ENCODE measurements at regions not wholly inside any gene's neighbourhood (a gene's known extent, or its start where the extent isn't known, plus 50 kb on each side); places are given as distances from the start of the nearest gene placed in this dataset.

DNA sequence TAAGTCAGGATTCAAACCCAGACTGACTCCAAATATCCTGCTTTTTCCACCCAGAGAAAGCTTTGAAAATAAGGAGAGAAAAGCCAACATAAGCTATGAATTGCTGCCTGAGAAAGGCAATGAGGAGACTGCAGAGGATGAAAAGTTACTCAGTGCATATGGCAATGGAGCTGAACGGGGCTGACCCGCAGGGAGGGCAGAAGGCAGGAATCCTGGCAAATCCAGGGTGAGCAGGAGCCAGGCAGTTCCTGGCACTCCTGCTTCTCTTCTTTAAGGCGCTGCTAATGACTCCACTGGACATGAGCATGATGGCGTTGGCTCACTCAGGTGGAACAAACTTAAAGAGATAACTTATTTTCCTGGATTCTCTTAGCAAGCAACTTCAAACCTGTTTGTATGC, 95.2 kb upstream of the TMCC3 start:
- DNase-seq = no peak

DNA sequence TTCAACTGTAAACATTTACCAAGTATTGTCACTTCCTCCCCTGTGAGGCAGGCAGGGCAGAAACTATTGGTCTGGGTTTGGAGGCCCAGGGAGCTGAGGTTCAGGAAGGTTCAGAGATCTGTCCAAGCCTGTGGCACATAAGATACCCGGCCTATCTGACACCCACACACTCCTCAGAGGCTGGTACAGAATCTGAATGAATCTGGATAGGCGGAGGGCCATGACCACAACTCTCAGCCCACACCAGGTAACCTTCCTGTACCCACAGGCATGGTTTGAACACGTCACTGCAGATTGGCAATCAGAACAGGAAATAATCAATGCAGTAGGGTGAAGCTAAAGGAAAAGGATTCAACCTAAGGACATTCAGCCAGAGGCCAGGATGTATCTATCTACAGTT, 92.8 kb upstream of the TMCC3 start:
- no peak for DNase-seq

DNA sequence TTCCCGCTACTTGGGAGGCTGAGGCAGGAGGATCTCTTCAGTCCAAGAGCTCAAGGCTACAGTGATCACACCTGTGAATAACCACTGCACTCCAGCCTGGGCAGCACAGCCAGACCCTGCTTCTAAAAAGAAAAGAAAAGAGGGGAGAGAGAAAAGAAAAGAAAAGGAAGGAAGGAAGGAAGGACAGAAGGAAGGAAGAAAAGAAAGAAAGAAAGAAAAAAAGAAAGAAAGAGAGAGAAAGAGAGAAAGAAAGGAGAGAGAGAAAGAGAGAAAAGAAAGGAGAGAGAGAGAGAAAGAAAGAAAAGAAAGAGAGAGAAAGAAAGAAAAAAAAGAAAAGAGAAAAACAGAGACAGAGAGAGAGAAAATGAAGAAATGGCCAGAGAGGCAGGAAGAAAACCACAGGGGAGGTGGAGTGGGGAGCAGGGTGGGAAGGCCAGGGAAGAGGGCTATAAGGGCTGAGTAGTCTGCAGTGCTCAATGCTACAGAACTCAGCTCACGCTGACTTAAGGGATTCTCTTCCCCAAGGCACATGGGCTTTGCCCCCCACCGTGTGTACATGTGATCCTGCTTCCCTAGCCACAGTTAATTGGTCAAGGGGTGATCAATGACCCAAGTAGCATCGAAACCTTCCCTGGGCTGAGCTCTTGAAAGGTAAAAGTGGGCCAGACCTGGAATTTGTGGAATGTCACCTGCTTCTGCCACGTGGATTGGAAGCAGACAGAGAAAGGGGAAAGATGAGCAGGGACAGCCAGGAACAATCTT, 90.4 kb upstream of the TMCC3 start:
- no peak for DNase-seq

DNA sequence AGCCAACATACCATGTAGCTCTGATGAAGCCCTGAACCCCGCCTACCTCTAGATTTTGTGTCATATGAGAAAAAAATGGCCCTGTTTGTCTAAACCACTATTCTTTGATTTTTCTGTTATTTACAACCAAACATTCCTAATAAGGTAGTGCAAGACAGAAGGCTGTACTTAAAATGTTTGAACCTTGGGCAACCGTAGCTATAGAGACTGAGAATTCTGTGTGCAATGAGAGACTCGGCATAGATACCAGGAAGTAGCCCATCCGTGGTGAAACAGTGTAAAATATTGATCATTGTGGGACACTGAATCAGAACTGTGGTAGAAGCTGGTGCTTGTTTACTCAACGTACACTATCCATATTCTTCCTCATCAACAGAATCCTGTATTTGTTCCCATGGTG, 86.5 kb upstream of the TMCC3 start:
- no peak for DNase-seq

DNA sequence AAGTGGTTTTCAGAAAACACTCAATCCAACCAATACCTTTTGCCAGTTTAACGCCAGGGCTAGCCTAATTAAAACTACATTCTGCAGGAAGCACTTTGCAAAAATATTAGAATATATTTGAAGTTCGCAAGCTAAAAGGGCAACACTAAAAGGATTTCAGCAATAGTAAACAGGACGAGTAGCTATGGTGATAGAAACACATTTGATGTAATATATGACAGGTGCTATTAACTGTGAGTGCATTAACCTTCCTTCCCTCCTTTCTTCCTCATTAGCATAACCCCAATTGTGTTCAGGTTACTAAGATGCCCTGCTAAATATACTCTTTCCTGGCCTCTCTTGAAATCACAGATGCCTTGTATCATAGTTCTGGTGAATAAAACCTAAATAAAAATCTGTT, 85.6 kb upstream of the TMCC3 start:
- no peak for DNase-seq

DNA sequence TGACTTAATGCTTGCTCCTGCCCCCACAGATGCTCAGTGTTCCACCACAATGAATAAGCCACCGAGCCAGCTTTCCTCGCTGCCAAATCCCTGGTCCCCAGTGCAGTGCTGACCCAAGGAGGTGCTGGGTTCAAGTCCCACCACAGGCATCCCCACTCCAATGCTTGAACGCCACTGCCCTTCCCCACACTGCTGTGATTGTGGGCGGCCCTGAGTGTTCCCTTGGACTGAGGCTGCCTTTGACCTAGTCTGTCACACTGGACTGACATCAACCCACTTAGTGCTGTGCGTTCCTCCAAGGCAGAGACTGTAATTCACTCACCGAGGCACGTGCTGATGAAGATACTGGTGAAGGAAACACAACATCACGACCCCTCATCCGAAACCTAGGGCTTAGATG, 83.4 kb upstream of the TMCC3 start:
- no peak for DNase-seq

DNA sequence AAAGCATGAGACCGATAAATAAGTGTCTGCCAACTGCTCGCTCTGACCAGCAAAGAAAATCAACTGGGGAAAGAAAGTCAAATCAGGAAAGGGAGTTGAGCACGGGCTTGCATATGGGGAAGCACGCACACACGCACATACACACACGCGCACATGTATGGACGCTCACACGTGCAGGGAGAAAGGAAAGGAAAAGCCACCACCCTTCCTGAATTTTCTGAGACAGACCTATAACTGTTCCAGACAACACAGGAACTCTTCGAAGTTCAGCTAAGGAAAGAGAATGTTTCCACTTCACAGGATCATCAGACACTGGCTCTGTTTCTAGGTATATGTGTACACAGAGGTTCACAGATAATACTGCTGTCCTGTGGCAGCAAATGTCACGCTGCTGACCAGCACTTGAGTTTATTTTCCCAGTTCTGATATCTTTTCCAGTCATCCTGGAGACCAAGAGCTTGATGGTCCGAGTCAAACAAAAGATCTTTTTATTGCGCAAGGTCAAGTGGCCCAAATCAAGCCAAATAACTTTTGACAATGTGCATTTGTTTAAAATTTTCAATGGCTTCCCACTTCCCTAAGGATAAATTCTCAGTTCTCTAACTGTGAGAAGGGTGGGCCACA, 82.1 kb upstream of the TMCC3 start:
- no peak for DNase-seq

DNA sequence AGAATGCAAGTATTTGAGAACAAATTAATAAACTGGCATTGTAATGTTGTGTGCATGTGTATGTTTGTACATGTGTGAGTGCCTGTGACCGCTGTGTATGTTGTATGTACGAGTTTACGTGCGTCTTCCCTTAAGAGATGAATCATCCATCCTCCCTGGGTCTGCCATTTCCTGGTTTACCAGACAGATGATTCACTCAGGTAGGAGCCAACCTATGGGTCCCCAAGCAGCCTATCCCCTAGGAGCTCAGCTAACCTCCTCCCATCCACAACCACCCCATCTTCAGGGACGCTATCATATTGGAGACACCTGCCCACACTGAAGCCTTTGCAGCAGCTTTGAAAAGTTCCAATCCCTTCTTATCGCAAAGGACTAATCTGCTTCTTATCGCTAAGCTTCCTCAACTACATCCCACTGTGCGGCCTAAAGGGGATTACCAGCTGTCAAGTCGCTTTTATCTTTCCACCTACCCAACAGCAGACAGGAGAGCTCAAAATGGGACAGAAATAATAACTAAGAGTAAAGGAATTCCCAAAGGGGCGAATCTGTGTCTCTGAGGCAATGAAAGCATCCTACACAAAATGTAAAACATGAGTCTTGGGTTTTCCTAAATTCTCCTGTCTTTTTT, 81.5 kb upstream of the TMCC3 start:
- no peak for DNase-seq

DNA sequence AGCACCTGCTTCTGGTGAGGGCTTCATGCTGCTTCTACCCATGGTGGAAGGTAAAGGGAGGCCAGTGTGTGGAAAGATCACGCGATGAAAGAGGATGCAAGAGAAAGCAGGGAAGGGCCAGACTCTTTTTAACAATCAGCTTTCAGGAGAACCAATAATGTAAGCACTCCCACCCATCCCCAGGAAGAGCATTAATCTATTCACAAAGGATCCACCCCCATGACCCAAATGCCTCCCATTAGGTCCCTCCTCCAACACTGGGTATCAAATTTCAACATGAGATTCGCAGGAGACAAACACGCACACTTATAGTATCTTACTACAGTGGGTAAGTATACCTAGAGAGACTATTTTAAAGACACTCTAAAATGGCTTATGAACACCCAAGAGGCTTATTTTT, 80.5 kb upstream of the TMCC3 start:
- no peak for DNase-seq

DNA sequence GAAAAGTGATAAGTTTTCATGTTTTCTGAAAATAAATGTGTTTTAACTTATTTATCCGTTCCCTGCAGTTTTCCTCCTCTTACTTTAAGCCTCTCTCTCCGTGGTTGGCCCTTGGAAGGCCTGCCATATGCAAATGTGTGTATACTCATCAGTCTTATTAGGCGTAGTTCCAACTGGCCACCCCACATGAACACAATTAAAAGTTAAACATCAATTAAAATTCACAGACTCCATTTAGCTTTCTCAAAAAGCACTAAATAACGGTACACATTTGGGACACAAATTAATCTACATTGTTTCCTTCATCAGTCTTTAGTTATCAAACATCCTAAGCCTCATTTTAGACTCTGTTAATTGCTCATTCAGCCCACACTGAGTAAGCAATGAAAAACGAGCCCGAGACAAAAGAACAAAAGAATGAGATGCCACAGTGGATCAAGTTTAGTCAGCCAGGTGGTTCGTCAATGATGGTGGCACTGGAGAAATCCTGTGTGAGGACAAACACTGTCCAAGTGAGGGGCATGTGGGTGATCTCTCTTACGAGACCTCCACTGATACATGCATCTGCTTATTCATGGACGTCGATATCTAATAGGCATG, 76.0 kb upstream of the TMCC3 start:
- no peak for DNase-seq

DNA sequence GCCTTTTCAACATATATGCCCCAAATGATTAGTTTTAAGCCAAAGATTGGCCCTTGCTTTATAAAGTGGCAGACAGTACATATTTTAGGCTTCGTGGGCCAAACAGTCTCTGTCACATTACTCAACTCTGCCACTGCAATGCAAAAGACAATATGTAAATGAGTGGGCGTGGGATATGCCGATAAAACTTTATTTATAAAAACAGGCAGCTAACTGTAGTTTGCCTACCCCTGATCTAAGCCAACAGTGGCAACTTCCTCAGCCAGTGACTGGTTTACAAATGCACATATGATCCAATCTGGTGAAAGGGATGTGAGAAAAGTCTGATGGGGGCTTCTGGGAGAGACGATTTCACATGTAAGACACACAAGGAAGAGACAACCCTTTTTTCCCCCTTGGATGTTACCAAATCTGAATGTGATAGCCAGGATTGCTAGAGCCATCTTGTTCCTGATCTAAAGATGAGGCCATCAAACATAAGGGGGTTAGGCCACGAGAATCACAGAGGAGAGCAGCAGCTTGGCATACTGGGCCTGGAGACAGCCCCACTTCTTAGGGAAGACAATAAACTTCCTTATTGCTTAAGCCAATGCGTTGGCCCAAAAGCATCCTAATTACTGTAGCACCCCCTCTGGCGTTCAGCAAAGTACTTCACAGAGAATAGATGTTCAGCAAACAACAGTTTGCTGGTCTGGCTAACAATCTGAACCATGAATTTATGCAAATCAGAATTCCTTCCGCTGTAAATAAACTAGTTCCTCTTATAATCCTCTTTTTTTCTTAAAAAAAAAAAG, 75.2 kb upstream of the TMCC3 start:
- no peak for DNase-seq

DNA sequence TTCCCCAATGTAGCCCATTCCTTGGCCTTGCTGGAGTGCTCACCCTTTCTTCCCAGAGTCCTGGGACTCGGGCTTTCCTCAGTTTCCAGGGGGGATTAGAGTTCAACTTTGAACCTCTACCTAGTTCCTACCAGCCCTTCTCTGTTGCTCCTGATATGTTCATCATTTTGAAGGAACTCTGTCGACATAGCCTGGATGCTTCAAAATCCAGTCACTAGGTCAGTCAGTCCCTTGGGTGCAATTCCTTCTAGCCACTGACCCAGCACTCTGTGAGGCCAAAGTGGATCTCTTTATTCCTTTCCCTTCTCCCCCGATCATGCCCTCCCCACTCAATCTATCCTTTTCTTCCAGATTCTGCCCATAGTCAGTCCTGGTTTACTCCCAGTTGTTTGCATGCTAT, 72.3 kb upstream of the TMCC3 start:
- no peak for DNase-seq

DNA sequence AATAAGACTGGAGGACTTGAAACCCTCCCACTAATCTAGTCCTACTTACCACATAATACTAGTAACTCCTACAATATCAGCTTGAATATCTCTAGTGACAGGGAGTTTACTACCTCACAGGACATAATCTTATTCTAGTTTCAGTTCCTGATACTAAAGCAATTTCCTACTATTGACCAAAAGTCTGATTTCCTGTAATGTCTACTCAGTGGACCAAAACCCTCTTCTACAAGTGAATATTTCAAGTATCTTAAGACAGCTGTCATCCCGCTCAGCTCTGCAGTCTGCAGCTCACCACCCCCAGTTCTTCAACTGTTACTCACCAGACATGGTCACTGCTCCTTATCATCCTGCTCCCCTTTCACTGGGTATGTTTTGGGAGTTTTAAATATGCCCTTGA, 70.8 kb upstream of the TMCC3 start:
- DNase-seq = no peak

DNA sequence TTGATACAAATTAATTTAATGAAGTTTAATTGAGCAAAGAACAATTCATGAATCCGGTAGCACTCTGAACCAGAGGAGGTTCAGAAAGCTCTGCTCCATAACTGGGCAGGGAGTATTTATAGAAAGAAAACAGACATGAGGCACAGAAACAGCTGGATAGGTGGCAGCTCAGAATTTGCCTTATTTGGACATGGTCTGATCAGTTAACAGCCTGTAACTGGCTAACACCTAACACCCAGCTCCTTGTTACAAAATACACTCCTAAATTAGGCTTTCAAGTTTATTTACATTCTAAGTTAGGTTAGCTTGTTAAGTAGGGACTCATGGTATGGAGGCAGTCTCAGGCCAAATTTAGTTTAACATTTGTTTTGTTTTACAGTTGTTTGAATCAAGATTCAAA, 67.8 kb upstream of the TMCC3 start:
- DNase-seq = no peak

DNA sequence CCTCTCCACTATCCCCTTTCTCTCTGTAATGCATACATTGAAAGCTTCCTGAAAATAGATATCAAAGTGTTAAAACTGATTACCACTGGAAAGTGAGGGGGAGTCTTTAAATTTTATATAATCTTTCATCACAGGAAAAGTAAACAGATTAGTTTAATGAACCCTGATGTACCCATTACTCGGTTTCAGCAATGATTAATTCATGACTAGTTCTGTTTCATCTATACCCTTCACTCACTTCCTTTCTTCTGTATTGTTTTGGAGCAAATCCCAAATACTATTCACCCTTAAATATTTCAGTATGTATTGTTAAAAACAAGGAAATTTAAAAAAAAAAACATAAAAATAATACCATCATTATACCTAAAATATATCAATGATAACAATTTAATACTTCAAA, 67.3 kb upstream of the TMCC3 start:
- DNase-seq = no peak

DNA sequence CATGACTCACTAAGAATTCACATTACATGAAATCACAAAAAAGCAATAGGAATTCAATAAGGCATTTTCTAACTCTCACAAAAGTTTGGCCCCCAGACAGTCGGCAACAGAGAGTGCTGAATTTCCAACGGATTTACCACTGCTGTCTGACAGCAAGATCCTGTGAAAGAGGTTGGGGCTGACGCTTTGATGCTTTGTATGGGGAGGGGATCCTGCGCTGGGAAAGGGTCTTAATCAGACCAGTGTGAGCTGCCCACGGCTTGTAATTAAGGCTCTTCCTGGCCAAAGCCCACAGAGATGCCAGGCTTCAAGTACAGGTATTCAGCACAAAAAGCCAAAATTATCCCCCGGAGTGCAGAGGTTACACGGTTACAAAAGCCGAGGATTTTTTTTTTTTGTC, 66.8 kb upstream of the TMCC3 start:
- DNase-seq = no peak

DNA sequence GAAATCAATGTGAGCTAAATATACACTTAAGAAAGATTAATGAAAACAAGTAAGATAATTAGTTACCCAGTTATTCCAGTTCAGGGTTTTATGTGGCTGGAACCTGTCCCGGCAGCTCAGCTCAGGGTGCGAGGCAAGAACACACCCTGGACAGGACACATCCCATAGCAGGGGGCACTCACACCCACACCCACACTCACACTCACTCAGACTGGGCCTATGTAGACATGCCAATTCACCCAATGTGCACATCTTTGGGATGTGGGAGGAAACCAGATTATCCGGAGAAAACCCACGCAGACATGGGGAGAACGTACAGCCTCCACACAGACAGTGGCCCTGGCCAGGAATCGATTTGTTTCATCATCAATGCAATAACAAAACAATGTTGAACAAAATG, 66.0 kb upstream of the TMCC3 start:
- no peak for DNase-seq

DNA sequence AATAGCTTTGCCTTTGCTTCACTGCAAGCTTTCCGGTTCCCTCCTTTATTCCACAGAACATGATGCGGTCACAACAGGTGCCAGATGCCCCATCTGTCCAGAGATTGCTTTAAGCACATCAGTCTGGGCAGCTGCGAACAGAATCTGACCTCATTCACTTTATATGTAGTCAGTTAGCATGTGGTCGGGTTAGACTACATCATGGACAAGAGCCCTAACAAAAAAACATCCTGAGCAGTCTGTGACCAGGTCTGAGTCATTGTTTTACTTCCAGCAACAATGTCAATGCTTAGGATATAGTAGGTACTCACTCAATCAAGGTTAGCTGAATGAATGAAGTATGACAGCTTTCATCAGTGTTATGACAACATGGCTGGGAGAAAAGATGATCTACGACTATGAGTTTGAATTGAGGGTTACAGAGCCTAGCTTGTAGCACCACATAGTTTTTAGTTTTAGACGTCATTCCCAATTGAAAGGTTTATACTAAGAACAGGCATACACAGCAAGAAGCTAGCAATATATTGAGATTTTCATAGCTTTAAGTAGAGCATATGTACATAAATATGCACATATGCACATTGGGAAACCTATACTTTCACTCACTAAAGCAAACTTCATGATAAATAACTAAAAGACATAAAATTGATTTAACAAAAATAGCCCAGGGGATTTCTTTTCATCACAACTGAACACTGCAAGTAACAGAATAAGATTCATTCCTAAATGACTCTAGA, 64.2 kb upstream of the TMCC3 start:
- no peak for DNase-seq

DNA sequence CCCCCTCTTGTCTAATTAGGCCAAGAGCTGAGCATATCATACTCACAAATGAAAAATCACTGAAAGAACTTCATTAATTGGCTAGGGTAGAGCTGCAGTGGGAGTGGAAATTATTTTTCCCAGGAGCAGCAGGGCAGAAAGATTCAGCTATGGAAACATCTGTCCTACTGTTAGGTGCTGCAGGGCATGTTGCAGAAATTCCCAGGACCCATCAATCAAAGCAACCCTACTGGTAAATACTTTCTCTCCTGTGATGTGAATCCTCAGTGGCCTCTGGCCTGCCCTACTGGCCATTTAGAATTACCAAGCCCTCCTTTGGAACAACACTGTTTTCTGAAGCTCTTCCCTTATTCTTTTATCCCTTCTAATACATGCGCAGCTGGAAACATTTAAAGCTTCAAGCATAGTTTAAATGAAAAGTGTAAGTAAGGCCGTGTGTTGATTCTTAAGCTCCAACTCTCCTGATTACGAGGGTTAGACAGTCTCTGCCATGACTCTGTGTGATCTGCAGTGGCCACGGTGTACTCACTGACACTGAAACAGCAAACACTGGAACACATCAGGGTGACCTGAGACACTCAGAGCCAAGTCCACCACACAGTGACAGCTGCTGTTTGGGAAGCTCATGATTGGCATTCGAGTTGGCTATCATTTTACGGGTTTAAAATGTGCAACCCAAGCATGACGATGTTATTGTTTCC, 62.6 kb upstream of the TMCC3 start:
- no peak for DNase-seq

DNA sequence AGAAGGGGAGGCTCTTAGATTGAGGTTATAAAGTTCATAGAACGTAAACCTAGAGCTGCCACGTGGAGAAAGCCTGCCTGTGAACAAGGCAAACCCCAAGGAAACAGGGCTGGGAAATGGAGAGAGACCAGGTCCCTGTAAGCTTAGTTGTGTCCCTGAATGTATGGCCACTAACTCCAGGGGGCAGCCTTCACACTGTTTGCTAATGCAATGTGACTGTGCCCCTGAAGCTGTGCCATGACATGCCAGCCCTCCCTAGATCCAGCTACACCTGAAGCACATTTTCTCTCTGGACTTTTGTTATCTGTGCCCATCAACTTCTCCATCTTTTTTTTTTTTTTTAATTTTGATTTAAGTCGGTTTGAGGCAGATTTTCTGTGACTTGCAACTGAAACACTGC, 60.6 kb upstream of the TMCC3 start:
- peak; percentile 24 for DNase-seq

DNA sequence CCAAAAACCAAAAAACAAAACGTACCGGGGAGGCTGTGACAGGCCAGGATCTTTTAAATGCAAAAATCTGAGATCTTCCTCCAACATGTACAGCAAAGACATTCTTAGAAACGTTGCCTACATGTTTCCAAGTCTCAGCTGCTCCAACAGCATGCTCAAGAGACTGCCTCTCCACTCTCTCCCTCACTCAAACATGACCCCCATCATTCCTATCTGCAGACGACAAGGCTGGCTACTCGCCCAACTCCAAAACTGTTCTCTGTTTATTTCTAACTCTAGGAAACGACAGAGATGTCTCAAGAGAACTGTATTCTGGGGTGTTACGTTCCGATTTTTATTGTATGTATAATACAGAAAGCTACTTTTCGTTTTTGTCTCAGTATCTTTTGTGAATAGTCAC, 57.5 kb upstream of the TMCC3 start:
- DNase-seq = no peak

DNA sequence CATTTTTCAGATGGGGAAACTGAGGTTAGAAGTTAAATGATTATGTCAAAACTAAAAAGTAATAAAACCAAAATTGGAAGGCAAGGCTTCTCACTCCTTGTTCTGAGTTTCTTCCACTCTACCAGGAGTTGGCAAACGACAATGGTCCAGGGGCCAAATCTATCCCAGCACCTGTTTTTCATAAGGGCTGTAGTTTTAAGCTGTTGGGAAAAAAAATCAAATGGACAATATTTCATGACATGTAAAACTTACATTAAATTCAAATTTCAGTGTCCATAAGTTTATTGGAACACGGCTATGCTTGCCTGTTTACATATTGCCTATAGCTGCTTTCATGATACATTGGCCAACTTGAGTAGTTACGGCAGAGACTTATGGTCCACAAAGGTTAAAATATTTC, 56.7 kb upstream of the TMCC3 start:
- no peak for DNase-seq

All from stimulated activated CD4-positive, alpha-beta T cell treated with anti-CD3 and anti-CD28 coated beads, Interleukin-4, amount 100 ng/mL, for 24 hours (primary cell).